ENCODE measurements at regions not wholly inside any gene's neighbourhood (a gene's known extent, or its start where the extent isn't known, plus 50 kb on each side); places are given as distances from the start of the nearest gene placed in this dataset.

DNA sequence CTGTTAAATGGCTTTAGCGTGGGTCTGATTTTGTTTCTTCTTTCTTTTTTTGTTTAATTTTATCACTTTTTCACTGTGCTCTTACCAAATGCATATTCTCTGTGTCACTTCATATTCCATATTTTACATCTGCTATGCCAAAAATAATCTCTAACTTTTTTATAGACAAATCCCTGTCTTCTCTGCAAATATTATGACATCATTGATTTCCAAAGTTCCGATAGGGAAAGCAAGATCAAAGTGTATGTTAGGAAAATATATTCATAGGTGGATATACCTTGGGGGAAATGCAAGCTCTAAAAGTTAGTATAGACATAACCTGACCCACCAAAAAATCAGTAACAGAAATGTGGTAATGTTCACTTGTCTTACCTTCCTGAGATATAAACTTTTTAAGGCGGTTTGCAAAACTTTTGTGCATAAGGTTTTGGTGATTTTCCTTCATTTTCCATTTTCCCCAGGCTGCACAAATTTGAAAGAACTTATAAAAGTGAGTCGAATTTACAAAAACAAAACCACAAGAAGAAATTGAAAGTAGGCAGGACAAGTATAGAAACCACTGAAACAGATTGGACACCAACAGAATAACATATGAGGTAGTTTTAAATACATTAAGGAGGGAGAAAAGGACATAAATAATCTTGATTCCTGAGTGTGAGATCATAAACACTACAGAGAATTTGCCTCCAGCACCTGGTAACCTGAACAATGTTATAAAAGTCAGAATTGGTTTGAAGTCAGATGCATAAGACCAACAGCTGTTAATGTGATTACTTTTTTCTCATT is 63.1 kb upstream of the TFEC start:
- TF ChIP-seq, protein P1, sequence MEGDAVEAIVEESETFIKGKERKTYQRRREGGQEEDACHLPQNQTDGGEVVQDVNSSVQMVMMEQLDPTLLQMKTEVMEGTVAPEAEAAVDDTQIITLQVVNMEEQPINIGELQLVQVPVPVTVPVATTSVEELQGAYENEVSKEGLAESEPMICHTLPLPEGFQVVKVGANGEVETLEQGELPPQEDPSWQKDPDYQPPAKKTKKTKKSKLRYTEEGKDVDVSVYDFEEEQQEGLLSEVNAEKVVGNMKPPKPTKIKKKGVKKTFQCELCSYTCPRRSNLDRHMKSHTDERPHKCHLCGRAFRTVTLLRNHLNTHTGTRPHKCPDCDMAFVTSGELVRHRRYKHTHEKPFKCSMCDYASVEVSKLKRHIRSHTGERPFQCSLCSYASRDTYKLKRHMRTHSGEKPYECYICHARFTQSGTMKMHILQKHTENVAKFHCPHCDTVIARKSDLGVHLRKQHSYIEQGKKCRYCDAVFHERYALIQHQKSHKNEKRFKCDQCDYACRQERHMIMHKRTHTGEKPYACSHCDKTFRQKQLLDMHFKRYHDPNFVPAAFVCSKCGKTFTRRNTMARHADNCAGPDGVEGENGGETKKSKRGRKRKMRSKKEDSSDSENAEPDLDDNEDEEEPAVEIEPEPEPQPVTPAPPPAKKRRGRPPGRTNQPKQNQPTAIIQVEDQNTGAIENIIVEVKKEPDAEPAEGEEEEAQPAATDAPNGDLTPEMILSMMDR (conservative IDR thresholded peaks at IDR 0.05; ENCODE audit: low read length), result no peak
- no peak for TF ChIP-seq EZH2phosphoT487 (IDR thresholded peaks at IDR 0.05; ENCODE audit: borderline replicate concordance, low read depth, low read length)

Data from OCI-LY7 (cell line).